ENCODE measurements at regions not wholly inside any gene's neighbourhood (a gene's known extent, or its start where the extent isn't known, plus 50 kb on each side); places are given as distances from the start of the nearest gene placed in this dataset.

- no peak for TF ChIP-seq POLR2A (IDR thresholded peaks at IDR 0.05; ENCODE audit: extremely low read depth, insufficient read length)
- TF ChIP-seq, protein P1, sequence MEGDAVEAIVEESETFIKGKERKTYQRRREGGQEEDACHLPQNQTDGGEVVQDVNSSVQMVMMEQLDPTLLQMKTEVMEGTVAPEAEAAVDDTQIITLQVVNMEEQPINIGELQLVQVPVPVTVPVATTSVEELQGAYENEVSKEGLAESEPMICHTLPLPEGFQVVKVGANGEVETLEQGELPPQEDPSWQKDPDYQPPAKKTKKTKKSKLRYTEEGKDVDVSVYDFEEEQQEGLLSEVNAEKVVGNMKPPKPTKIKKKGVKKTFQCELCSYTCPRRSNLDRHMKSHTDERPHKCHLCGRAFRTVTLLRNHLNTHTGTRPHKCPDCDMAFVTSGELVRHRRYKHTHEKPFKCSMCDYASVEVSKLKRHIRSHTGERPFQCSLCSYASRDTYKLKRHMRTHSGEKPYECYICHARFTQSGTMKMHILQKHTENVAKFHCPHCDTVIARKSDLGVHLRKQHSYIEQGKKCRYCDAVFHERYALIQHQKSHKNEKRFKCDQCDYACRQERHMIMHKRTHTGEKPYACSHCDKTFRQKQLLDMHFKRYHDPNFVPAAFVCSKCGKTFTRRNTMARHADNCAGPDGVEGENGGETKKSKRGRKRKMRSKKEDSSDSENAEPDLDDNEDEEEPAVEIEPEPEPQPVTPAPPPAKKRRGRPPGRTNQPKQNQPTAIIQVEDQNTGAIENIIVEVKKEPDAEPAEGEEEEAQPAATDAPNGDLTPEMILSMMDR (IDR thresholded peaks at IDR 0.05; ENCODE audit: low read depth, low read length): no peak
- TF ChIP-seq MAX (IDR thresholded peaks at IDR 0.05; ENCODE audit: low read depth, low read length): no peak
- TF ChIP-seq MYC (IDR thresholded peaks at IDR 0.05; ENCODE audit: low read depth, low read length): no peak
- no peak for DNase-seq (ENCODE audit: low read depth)
Measured at GRCh38 chr2:188201639-188202038, 90.0 kb upstream of the GULP1 start.

DNA sequence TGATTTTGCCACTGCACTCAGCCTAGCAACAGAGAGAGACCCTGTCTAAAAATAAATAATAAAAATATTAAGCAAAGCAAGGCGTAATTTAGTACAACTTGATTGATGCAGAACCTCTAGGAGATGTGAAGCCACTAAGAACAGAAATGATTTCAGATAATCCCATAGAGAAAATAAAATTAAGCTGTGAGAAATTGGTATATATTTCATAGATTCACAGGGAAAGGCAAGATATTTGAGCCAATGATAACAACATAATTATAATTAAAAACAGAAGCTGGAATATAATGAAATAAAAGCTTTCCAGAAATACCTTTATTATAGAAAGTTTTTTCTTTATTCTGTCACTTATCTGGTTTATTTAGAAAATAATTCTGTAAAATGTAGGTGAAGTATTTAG is 88.9 kb upstream of the GULP1 start:
- TF ChIP-seq MAX (IDR thresholded peaks at IDR 0.05; ENCODE audit: low read depth, low read length) (no peak), POLR2A (IDR thresholded peaks at IDR 0.05; ENCODE audit: extremely low read depth, insufficient read length) (no peak), MYC (IDR thresholded peaks at IDR 0.05; ENCODE audit: low read depth, low read length) (no peak)
- TF ChIP-seq, protein P1 (IDR thresholded peaks at IDR 0.05; ENCODE audit: low read depth, low read length): no peak
- H3K4me3 ChIP-seq (ENCODE audit: low read depth, low read length): no peak overlapping the region
- no peak for DNase-seq (ENCODE audit: low read depth)

More at GRCh38 chr2:188201639-188202038, 90.0 kb upstream of the GULP1 start:
- no peak overlapping the region for H3K4me3 ChIP-seq (ENCODE audit: low read depth, low read length)

- H3K4me3 ChIP-seq (ENCODE audit: low read depth, low read length): no peak overlapping the region
- TF ChIP-seq MYC (IDR thresholded peaks at IDR 0.05; ENCODE audit: low read depth, low read length) (no peak), MAX (IDR thresholded peaks at IDR 0.05; ENCODE audit: low read depth, low read length) (no peak), POLR2A (IDR thresholded peaks at IDR 0.05; ENCODE audit: extremely low read depth, insufficient read length) (no peak)
- TF ChIP-seq, protein P1 (IDR thresholded peaks at IDR 0.05; ENCODE audit: low read depth, low read length): no peak
- no peak for DNase-seq (ENCODE audit: low read depth)
Measured at GRCh38 chr2:188203776-188204175, 87.9 kb upstream of the GULP1 start.

GRCh38 chr2:188204824-188205223 is 86.8 kb upstream of the GULP1 start:
- DNase-seq (ENCODE audit: low read depth): no peak
- no peak overlapping the region for H3K4me3 ChIP-seq (ENCODE audit: low read depth, low read length)

DNA sequence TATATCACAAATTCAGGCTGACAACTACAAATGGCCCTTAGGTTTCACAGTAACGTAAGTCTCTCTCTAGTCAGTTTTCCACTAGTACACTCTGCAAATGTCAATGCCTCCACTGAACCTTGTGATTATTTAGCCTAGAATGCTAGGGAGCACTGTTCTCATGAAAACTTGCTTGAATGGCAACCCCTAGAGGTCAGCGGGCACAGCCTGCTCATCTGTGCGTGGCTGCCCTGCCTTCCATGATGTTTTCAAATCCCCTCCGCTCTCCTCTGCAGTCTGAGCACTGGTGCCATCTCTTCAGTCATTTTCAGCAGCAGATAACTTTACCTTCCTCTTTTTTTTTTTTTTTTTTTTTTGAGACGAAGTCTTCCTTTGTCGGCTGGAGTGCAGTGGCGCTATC is 84.1 kb upstream of the GULP1 start:
- TF ChIP-seq POLR2A (IDR thresholded peaks at IDR 0.05; ENCODE audit: extremely low read depth, insufficient read length) (no peak), MAX (IDR thresholded peaks at IDR 0.05; ENCODE audit: low read depth, low read length) (no peak), MYC (IDR thresholded peaks at IDR 0.05; ENCODE audit: low read depth, low read length) (no peak)
- TF ChIP-seq, protein P1 (IDR thresholded peaks at IDR 0.05; ENCODE audit: low read depth, low read length): no peak
- no peak for DNase-seq (ENCODE audit: low read depth)

More at GRCh38 chr2:188204824-188205223, 86.8 kb upstream of the GULP1 start:
- TF ChIP-seq POLR2A (IDR thresholded peaks at IDR 0.05; ENCODE audit: extremely low read depth, insufficient read length): no peak
- no peak for TF ChIP-seq MYC (IDR thresholded peaks at IDR 0.05; ENCODE audit: low read depth, low read length)
- TF ChIP-seq, protein P1 (IDR thresholded peaks at IDR 0.05; ENCODE audit: low read depth, low read length): no peak
- no peak for TF ChIP-seq MAX (IDR thresholded peaks at IDR 0.05; ENCODE audit: low read depth, low read length)

More for the DNA sequence above, 84.1 kb upstream of the GULP1 start:
- no peak overlapping the region for H3K4me3 ChIP-seq (ENCODE audit: low read depth, low read length)

Data from NB4 (cell line).